ENCODE measurements at regions not wholly inside any gene's neighbourhood (a gene's known extent, or its start where the extent isn't known, plus 50 kb on each side); places are given as distances from the start of the nearest gene placed in this dataset.
"Not testable (repeated sequence)": the region's sequence is repeated elsewhere in the genome, so short reads cannot be mapped to it uniquely, and the experiment has no call there.

DNA sequence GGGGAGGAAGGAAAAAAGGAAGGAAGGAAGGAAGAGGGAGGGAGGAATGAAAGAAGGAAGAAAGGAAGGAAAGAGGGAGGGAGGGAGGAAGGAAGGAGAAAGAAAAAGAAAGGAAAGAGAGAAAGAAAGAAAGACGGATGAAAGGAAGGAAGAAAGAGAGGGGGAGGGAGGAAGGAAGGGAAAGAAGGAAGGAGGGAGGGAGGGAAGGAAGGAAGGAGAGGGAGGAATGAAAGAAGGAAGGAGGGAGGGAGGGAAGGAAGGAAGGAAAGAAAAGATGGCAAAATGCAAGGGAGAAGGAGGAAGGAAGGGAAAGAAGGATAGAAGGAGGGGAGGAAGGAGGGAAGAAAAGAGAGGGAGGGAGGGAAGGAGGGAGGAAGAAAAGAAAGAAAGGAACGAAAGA, 257.3 kb upstream of the C16orf82 start:
- no peak for DNase-seq

GRCh38 chr16:26816266-26816665, 250.5 kb upstream of the C16orf82 start:
- DNase-seq: no peak

DNA sequence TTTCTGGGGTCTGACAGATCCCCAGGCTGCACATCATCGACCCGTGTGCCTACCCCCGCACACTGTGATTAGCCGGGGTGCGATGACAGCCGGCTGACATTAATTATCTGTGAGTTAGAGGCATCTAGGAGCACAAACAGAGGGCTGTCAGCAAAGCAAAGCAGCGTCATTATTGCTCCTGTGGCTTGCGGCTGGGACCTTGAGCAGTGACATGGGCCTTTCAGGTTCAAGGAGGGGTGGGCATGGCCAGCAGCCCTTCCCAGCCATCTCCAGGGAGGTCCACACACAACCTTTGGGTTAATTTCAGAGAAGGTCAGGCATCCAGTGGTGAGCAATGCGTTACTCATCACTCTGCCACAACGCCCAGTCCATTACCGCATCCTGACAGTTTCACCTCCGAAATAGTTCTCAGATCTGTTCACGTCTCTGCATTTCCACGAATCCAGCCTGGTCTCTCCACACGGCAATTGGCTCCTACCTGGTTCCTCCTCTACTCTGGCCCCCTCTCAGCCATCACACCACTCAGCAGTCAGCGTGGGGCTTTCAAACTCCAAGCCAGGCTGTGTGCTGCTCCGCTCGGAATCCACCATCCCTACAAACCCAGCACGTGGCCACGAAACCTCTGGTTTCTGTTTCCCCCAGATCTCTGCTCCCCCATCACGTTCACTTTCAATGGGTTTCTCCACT, 249.7 kb upstream of the C16orf82 start:
- DNase-seq: no peak

DNA sequence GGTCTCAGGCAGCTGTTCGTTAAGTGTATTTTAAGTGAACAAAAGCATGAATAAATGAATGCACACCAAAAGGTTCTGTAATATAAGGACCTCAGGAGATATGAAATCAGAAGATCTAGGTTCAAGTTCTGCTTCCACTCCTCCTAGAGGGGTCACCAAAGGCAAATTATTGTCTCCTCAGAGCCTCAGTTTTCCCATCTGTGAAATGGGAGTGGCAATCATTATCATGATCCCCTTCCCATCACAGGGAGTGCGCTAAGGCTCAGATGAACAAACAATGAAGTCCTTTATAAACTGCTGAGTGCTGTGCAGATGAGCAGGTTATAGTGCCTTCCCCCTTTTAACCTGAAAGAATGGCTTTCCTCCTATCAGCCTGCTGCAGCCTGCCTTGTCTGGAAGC, 248.3 kb upstream of the C16orf82 start:
- no peak for DNase-seq

GRCh38 chr16:26824469-26824868, 242.3 kb upstream of the C16orf82 start:
- no peak for DNase-seq

DNA sequence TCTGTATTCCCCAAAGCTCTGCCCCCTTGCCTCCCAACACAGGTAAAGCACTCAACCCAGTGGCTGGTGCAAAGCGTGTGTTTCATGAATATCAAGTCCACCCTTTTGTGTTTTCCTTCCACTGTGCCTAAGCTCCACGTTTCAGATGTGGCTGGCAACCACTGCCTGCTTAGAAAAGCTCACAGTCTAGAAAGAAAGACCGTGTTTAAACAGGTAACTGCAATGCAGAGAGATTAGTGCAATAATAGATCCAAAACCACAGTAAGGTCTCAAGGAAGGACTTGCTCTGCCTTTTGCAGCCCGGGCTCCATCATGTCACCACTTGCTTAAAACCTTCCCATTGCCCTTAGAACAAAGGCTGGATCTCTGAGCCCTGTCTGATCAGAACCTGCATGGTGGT, 240.2 kb upstream of the C16orf82 start:
- no peak for DNase-seq

DNA sequence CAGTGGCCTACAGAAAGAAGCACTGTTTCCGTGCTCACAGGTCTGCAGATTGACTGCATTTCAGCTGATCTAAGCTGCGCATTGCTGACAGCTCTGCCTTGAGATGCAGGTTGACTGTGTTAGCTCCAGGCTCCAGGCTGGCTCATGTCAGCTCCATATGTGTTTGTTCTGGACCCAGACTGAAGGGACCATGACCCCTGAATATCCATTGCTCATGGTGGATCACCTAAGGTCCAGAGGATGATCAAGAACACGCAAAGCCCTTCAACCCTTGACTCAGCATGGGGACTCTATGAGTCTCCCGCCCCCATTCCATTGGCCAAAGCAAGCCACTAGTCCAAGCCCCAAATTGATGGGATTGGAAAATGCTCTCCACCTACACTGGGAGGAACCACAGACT, 239.3 kb upstream of the C16orf82 start:
- no peak for DNase-seq

DNA sequence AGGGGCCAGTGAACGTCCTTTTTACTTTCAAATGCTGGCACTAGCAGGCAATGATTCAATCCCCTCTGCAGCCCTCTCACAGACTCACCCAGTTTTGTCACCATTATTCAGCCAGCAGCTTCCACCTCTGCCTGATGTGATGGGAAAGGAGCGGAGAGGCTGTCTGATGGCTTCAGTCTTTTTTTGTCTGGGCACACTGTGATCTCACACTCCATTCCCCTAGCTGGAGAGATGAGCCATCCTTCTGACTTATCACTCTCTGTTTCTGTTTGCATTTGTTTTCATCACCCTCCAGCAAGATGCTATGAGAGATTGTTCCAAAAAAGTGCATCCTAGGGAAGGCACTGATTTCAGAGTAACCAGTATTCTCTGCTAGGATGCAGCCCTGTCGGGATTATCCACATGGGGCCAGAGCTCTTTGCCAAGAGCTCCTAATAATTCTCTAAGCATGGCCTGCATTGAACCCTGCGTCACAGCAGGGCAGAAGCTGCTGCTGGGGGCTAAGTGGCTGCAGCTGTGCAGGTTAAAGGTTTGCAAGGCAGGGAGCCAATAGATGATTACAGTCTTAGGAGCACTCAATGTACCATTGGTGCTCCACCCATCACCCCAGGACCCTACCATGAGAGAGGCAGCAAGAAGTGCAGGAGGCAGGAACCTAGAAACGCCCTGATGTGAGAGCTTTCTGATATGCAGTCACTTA, 236.1 kb upstream of the C16orf82 start:
- no peak for DNase-seq

DNA sequence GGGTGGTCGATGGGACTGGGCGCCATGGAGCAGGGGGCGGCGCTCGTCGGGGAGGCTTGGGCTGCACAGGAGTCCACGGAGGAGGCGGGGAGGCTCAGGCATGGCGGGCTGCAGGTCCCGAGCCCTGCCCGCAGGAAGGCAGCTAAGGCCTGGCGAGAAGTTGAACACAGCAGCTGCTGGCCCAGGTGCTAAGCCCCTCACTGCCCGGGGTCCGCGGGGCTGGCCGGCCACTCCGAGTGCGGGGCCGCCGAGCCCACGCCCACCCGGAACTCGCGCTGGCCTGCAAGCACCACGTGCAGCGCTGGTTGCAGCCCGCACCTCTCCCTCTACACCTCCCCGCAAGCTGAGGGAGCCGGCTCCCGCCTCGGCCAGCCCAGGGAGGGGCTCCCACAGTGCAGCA, 230.6 kb upstream of the C16orf82 start:
- not testable (repeated sequence) for DNase-seq

GRCh38 chr16:26838931-26839330, 227.8 kb upstream of the C16orf82 start:
- no peak for DNase-seq

GRCh38 chr16:26840691-26841090, 226.0 kb upstream of the C16orf82 start:
- no peak for DNase-seq

GRCh38 chr16:26856271-26856670, 210.5 kb upstream of the C16orf82 start:
- no peak for DNase-seq

GRCh38 chr16:26856791-26857190, 209.9 kb upstream of the C16orf82 start:
- DNase-seq: no peak

DNA sequence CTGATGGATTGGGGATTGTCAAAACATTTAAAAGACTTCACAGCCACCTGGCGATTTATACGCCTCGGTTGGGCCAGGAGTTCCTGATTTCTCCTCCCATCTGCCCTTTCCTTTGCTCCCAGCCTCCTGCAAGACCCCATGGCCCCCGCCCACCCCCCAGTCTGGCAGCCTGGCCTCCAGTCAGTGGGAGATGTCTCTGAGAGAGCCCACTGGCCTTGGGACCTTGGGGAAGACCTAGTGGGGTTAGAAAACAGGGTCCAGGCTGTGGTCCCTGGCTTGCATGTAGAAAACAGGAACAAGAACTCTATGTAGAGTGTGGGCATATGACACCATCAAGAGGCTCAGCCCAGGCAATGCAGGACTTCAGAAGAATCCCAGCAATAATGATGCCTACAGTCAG, 209.4 kb upstream of the C16orf82 start:
- no peak for DNase-seq

GRCh38 chr16:26860506-26860905, 206.2 kb upstream of the C16orf82 start:
- DNase-seq: no peak

- no peak for DNase-seq
These were observed 202.8 kb upstream of the C16orf82 start for GRCh38 chr16:26863931-26864330.

DNA sequence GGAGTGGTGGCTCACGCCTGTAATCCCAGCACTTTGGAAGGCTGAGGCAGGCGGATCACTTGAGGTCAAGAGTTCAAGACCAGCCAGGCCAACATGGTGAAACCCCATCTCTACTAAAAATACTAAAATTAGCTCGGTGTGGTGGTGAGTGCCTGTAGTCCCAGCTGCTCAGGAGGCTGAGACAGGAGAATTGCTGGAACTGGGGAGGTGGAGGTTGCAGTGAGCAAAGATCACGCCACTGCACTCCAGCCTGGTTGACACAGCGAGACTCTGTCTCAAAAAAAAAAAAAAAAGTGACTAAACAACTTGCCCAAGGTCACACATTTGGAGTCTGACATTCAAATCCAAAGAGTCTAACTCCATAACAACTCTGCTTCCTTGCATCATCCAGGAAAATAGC, 192.4 kb upstream of the C16orf82 start:
- DNase-seq: not testable (repeated sequence)

- no peak for DNase-seq
These were observed 189.3 kb upstream of the C16orf82 start for GRCh38 chr16:26877421-26877820.

- no peak for DNase-seq
These were observed 181.1 kb upstream of the C16orf82 start for GRCh38 chr16:26885674-26886073.

DNA sequence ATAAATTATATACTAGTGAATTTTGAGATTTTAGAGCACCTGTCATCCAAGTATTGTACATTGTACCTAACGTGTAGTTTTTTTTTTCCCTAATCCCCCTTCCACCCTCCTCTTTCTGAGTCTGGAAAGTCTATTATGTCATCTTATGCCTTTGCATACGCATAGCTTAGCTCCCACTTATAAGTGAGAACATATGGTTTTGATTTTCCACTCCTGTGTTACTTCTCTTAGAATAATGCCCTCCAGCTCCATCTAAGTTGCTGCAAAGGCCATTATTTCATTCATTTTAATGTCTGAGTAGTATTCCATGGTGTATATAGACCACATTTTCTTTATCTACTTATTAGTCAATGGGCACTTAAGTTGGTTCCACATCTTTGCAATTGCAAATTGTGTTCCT, 177.0 kb upstream of the C16orf82 start:
- DNase-seq: no peak

GRCh38 chr16:26898200-26898599, 168.5 kb upstream of the C16orf82 start:
- no peak for DNase-seq

DNA sequence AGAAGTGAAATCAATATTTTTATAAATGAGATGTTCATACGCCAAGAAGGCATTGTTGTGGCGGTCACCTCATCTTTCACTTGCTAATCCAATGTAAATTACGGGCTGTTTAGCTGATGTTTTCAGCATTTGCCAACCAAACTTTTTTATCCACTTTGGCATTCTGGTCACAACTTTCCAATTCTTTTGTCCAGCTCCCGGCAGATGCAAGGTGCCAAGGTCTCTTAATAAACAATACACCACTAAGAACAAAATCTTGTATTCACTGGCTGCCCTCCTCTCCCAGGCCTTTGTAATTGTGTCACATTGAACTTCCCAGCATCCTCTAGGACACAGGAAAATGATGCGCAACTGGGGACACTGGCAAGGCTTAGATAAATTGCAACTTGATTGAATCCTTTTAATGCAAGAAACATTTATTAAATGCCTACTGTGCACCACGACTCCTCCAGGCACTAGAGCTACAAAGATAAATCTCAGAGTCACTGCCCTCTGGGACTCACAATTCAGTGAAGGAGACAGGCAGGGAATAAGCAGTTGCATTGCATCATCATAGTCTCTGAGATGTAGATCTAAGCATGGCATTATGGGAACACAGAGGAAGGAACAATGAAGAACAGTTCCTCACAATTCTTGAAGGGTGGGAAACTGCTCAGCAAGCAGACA, 165.4 kb upstream of the C16orf82 start:
- DNase-seq: no peak

- DNase-seq: no peak
These were observed 164.7 kb upstream of the C16orf82 start for GRCh38 chr16:26901983-26902382.

DNA sequence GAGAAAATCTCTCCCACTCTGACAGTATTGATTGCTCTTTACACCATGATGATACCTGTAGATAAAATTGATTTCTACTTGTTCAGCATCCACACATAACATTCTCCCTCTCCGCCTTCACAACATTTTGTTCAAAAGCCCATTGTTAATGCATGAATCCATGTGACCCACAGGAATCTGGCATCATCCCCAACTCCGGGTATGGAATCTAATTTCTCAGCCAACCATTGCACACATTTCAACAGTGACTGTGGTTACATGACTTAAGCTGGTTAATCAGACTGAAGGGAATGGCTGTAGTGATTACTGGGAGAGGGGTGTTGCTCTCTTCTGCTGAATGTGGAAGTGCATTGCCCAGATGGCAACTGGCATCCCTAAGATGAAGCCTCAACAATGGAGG, 161.4 kb upstream of the C16orf82 start:
- DNase-seq: no peak

All from NCI-H146 (cell line).